Fibroblast of lung (primary cell): ENCODE measurements at regions not wholly inside any gene's neighbourhood (a gene's known extent, or its start where the extent isn't known, plus 50 kb on each side); places are given as distances from the start of the nearest gene placed in this dataset.

Experiments
- DNase-seq, 2 donors: peaks; one replicate each; pipeline versions ENCODE4 v3.0.0 to v3.0.0-alpha.2; 2010; ENCODE audit warnings: low read depth in 2 of 2
- H2AFZ ChIP-seq: 2 replicates; pipeline ENCODE4 v1.5.1; 2012; ENCODE audit warnings: low read length, control low read depth, inconsistent platforms
- H3K27ac ChIP-seq: 2 replicates; pipeline ENCODE4 v1.5.1; 2011; ENCODE audit warnings: low read length, control low read depth; ENCODE audit not compliant: insufficient read depth
- H3K27me3 ChIP-seq: 2 replicates; pipeline ENCODE4 v1.5.1; 2011; ENCODE audit warnings: mild to moderate bottlenecking, low read length; ENCODE audit not compliant: control insufficient read depth, insufficient read depth
- H3K36me3 ChIP-seq: 2 replicates; pipeline ENCODE4 v1.5.1; 2011; ENCODE audit warnings: low read length; ENCODE audit not compliant: control insufficient read depth, insufficient read depth
- H3K4me1 ChIP-seq: 2 replicates; pipeline ENCODE4 v1.5.1; 2011; ENCODE audit warnings: low read length; ENCODE audit not compliant: control insufficient read depth, insufficient read depth; ENCODE audit errors: extremely low read depth
- H3K4me2 ChIP-seq: 2 replicates; pipeline ENCODE4 v1.5.1; 2011; ENCODE audit warnings: low read length, control low read depth; ENCODE audit not compliant: insufficient read depth; ENCODE audit errors: extremely low read depth
- H3K4me3 ChIP-seq, 4 experiments: fragments of 200-600 bp in 1 of 4; sonication (generic) in 1 of 4; replicated peaks in 1 of 4; 2 replicates each; pipeline ENCODE4 v1.5.1; 2011 to 2016; ENCODE audit warnings: low read length in 4 of 4, low read depth in 3 of 4, mild to moderate bottlenecking in 3 of 4, control low read depth in 2 of 4, inconsistent platforms in 1 of 4, mixed read lengths in 1 of 4; ENCODE audit not compliant: insufficient read depth in 1 of 4; ENCODE audit errors: control extremely low read depth in 1 of 4
- H3K79me2 ChIP-seq: 2 replicates; pipeline ENCODE4 v1.5.1; 2012; ENCODE audit warnings: mild to moderate bottlenecking, low read length, inconsistent platforms; ENCODE audit not compliant: control insufficient read depth, insufficient read depth
- H3K9ac ChIP-seq: 2 replicates; pipeline ENCODE4 v1.5.1; 2011; ENCODE audit warnings: mild to moderate bottlenecking, low read length, control low read depth; ENCODE audit not compliant: insufficient read depth
- H3K9me3 ChIP-seq: 2 replicates; pipeline ENCODE4 v1.5.1; 2012; ENCODE audit warnings: low read depth, low read length; ENCODE audit not compliant: control insufficient read depth, insufficient read depth
- H4K20me1 ChIP-seq: 2 replicates; pipeline ENCODE4 v1.5.1; 2011; ENCODE audit warnings: low read length; ENCODE audit not compliant: control insufficient read depth, insufficient read depth; ENCODE audit errors: extremely low read depth
- EZH2 ChIP-seq: IDR thresholded peaks from 2 replicates; pipeline ENCODE4 v1.5.1; 2012; ENCODE audit warnings: low read length, control low read depth, mild to moderate bottlenecking; ENCODE audit errors: missing control alignments
- TF ChIP-seq, protein P1 (sequence below), 2 donors: IDR thresholded peaks in 1 of 2; conservative IDR thresholded peaks in 1 of 2; 1 replicate in 1 of 2; 2 replicates in 1 of 2; pipeline ENCODE4 v1.5.1; 2011 to 2012; ENCODE audit warnings: low read length in 2 of 2, control low read depth in 1 of 2, inconsistent platforms in 1 of 2, low read depth in 1 of 2, mild to moderate bottlenecking in 1 of 2

DNA sequence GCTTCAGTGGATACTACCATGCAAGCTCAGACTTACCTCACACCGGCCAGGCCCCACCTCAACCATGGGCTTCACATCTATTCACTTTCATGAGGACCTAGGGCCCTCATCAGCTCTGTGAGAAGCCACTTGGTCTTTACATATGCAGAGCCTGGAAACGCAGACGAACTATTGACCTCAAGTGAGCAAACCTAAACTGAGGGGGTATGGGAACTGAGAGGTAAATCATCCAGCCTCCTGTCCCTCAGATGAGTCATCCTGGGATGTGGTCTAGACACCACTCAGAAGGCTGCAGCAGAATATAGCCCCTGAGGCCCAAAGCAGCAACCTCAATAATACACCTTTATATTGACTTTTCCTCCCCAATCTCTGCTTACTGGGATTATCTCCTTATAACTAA is 578.0 kb downstream of the INSC start:
- Histone ChIP-seq H2AFZ (no peak overlapping the region), H4K20me1 (no peaks in the 10 kb centered on the region), H3K27me3 (no peaks in the 10 kb centered on the region), H3K9me3 (no peaks in the 10 kb centered on the region), H3K27ac (no peak overlapping the region), H3K79me2 (no peaks in the 10 kb centered on the region), H3K4me1 (no peaks in the 10 kb centered on the region), H3K9ac (no peak overlapping the region), H3K4me3 (no peak overlapping the region), H3K36me3 (no peaks in the 10 kb centered on the region), H3K4me2 (no peak overlapping the region)
- no peak for TF ChIP-seq EZH2
- TF ChIP-seq, protein P1, sequence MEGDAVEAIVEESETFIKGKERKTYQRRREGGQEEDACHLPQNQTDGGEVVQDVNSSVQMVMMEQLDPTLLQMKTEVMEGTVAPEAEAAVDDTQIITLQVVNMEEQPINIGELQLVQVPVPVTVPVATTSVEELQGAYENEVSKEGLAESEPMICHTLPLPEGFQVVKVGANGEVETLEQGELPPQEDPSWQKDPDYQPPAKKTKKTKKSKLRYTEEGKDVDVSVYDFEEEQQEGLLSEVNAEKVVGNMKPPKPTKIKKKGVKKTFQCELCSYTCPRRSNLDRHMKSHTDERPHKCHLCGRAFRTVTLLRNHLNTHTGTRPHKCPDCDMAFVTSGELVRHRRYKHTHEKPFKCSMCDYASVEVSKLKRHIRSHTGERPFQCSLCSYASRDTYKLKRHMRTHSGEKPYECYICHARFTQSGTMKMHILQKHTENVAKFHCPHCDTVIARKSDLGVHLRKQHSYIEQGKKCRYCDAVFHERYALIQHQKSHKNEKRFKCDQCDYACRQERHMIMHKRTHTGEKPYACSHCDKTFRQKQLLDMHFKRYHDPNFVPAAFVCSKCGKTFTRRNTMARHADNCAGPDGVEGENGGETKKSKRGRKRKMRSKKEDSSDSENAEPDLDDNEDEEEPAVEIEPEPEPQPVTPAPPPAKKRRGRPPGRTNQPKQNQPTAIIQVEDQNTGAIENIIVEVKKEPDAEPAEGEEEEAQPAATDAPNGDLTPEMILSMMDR (conservative IDR thresholded peaks at IDR 0.05 in 1 of 2, IDR thresholded peaks at IDR 0.05 in 1 of 2; ENCODE audit: low read depth in 1 of 2, low read length in 2 of 2): no peak
- DNase-seq: peak in 1 of 2 donors; percentile 79

DNA sequence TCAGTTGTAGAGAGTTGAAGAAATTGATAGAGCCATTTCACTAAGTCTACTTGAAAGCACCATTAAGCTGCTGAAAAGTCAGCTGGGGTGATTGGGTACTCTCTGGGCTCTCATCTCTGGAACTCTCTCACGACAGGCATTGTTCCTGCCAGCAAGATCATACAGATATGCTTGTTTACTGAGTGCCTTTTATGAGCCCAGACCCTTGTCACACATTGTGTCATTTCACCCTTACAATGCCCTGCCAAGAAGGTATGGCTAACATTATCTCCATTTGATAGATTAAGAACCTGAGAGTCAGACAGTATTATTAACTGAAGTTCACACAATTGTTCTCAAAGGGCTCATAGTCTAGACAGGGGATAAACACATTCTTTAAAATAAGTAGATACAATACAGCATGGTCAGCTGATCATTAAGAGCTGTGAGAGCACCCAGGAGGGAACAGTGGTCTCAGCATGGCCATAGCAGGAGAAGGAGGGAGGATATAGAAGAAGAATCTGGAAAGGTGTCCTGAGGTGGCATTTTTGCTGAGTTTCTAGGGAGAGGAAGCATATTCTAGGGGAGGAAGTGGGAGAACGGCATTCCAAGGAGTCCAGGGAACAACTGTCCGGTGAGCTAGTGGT is 580.5 kb downstream of the INSC start:
- Histone ChIP-seq H3K27ac (no peak overlapping the region), H3K27me3 (no peaks in the 10 kb centered on the region), H3K9ac (no peak overlapping the region), H2AFZ (no peak overlapping the region), H3K4me2 (no peak overlapping the region), H3K4me1 (no peaks in the 10 kb centered on the region), H3K79me2 (no peaks in the 10 kb centered on the region), H3K9me3 (no peaks in the 10 kb centered on the region), H3K4me3 (no peak overlapping the region), H4K20me1 (no peaks in the 10 kb centered on the region), H3K36me3 (no peaks in the 10 kb centered on the region)
- TF ChIP-seq, protein P1 (conservative IDR thresholded peaks at IDR 0.05 in 1 of 2, IDR thresholded peaks at IDR 0.05 in 1 of 2; ENCODE audit: low read depth in 1 of 2, low read length in 2 of 2): no peak
- TF ChIP-seq EZH2: no peak
- DNase-seq: no peak

DNA sequence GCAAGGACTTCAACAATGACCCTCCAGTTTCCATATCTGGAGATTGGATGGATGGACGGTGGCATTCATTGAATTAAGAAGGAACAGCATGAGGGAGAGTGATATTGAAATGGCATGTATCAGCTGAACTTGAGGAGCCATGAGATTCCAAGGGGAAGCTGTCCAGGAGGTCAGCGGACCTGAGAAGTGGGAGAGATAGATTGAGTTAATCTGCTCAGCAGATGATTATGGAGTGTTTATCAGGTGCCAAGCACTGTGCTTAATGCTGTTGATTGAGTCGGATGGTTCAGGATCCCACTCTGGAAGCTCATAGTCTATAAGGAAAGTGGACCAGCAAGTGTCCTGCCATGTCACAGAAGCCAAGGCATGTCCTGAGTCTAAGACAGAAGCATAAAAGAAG is 581.3 kb downstream of the INSC start:
- no peak overlapping the region for H3K4me2 ChIP-seq
- H3K27me3 ChIP-seq: no peaks in the 10 kb centered on the region
- no peak overlapping the region for H2AFZ ChIP-seq
- H3K9me3 ChIP-seq: no peaks in the 10 kb centered on the region
- no peaks in the 10 kb centered on the region for H3K36me3 ChIP-seq
- H3K27ac ChIP-seq: no peak overlapping the region
- no peak overlapping the region for H3K4me3 ChIP-seq
- H3K4me1 ChIP-seq: no peaks in the 10 kb centered on the region
- no peak for DNase-seq
- TF ChIP-seq EZH2: no peak
- H3K79me2 ChIP-seq: no peaks in the 10 kb centered on the region
- no peaks in the 10 kb centered on the region for H4K20me1 ChIP-seq
- no peak overlapping the region for H3K9ac ChIP-seq
